Midbrain (tissue), 1 donor: ENCODE measurements at regions not wholly inside any gene's neighbourhood (a gene's known extent, or its start where the extent isn't known, plus 50 kb on each side); places are given as distances from the start of the nearest gene placed in this dataset.
"Not testable (repeated sequence)": the region's sequence is repeated elsewhere in the genome, so short reads cannot be mapped to it uniquely, and the experiment has no call there.

Source experiments
- DNase-seq: peaks from one replicate; lab custom pipeline; 2025; lab: John Stamatoyannopoulos, UW

GRCh38 chr18:28287146-28287545 is 110.2 kb upstream of the CDH2 start:
- DNase-seq = no peak

GRCh38 chr18:28284132-28284531 is 107.2 kb upstream of the CDH2 start:
- DNase-seq = no peak

GRCh38 chr18:28281400-28281799 is 104.5 kb upstream of the CDH2 start:
- no peak for DNase-seq

- DNase-seq = no peak
These were observed 92.8 kb upstream of the CDH2 start for GRCh38 chr18:28269750-28270149.

GRCh38 chr18:28267878-28268625 is 91.1 kb upstream of the CDH2 start:
- DNase-seq = no peak

GRCh38 chr18:28267276-28267675 is 90.3 kb upstream of the CDH2 start:
- DNase-seq = no peak

DNA sequence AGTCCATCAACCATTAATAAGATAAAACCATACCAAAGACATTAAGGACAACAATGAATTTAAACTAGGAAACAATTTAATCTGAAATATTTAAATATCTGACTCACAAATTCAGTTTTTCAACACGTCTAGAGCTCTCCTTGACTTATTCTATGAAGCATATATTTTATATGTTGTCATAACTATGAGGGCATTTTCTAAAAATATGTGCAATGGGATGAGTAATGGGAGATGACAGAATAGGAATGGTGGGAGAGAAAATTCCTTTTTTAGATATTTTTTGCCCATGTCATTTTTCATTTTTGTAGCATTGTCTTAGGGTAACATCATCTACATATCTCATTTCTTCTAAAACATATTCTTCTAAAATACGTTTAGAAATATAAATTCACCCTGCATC is 79.2 kb upstream of the CDH2 start:
- DNase-seq = no peak

DNA sequence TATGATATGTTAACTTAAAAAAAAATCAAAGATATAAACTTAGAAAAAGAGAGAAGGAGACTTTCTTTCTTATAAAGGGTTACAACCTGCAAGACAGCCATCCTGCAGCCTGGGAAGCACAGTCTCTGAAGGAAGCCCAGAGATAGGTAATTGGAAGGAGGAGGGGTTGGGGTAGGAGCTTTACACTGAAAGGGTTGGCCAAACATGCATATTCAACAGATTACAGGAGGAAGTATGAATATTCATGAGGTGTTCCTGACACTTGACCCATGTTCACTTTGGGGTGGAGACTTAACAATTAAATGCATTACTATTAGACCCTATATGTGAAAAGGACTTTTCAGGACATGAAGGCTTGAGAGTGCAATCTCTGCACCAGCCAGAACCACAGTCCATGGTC is 71.7 kb upstream of the CDH2 start:
- DNase-seq = no peak

- not testable (repeated sequence) for DNase-seq
These were observed 63.7 kb upstream of the CDH2 start for GRCh38 chr18:28240626-28241025.

DNA sequence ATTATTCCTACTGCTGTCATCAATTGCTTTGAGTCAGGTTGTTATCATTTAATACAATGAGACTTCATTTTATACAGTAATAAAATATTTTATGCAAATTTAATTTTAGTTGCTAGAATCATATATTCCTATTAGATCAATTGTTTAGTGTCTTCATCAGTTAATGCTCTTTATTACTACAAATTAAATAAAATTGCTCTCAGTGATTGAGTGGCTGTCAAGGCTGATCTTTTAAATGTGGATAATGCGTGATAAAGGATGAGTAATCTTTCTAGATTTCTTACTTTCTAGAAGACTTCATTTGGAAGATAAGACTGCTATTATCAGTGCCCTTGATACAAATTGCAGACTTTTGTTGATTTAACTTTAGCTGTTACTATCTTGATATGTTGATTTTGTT is 59.6 kb upstream of the CDH2 start:
- DNase-seq = no peak
